PFSK-1 (cell line): ENCODE measurements at regions not wholly inside any gene's neighbourhood (a gene's known extent, or its start where the extent isn't known, plus 50 kb on each side); places are given as distances from the start of the nearest gene placed in this dataset.

Source experiments
- POLR2AphosphoS5 ChIP-seq: IDR thresholded peaks from 2 replicates; pipeline ENCODE4 v1.6.1; 2012; ENCODE audit warnings: low read depth, mild to moderate bottlenecking, control low read depth, low read length, moderate library complexity
- TF ChIP-seq, protein P1 (sequence below), 2 experiments: IDR thresholded peaks; 2 replicates each; pipeline versions ENCODE4 v1.6.1 to v1.8.0; 2011 to 2012; ENCODE audit warnings: low read depth in 2 of 2, low read length in 2 of 2, control low read depth in 1 of 2, inconsistent platforms in 1 of 2, mild to moderate bottlenecking in 1 of 2, moderate library complexity in 1 of 2; ENCODE audit not compliant: insufficient read depth in 1 of 2

DNA sequence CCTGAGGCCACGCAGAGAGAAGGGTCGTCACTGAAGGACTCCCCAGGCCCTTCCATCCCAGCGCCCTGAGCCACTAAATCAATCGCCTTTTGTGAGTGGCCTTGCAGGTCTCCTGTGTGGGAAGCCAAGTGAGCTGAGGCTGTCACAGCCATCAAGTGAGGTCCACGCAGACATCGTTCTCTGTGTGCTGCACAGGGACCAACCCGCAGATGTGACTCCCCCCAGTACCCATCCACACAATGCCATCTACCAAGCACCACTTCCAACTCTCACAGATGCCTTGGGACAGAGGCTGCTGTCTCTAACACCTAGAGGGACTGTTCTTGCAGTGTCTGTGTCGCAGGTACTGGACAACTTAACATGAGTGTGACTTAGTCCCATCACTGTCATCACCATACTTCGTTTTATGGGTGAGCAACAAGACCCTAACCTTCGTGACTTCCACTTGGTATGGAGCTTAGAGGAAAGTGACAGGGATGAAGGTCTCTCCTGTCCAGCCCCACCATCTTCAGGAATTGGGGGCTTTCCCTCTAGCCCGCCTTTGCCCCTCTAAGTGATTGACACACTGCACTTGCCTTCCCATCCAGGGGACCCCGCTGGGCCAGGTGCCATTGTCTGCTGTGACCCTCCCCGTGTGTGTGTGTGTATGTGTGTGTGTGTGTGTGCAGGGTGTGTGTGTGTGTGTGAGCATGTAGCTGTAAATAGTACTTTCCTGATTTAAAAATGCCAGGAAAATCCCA is 51.4 kb upstream of the TMEM72 start:
- TF ChIP-seq POLR2AphosphoS5 = no peak
- TF ChIP-seq, protein P1, sequence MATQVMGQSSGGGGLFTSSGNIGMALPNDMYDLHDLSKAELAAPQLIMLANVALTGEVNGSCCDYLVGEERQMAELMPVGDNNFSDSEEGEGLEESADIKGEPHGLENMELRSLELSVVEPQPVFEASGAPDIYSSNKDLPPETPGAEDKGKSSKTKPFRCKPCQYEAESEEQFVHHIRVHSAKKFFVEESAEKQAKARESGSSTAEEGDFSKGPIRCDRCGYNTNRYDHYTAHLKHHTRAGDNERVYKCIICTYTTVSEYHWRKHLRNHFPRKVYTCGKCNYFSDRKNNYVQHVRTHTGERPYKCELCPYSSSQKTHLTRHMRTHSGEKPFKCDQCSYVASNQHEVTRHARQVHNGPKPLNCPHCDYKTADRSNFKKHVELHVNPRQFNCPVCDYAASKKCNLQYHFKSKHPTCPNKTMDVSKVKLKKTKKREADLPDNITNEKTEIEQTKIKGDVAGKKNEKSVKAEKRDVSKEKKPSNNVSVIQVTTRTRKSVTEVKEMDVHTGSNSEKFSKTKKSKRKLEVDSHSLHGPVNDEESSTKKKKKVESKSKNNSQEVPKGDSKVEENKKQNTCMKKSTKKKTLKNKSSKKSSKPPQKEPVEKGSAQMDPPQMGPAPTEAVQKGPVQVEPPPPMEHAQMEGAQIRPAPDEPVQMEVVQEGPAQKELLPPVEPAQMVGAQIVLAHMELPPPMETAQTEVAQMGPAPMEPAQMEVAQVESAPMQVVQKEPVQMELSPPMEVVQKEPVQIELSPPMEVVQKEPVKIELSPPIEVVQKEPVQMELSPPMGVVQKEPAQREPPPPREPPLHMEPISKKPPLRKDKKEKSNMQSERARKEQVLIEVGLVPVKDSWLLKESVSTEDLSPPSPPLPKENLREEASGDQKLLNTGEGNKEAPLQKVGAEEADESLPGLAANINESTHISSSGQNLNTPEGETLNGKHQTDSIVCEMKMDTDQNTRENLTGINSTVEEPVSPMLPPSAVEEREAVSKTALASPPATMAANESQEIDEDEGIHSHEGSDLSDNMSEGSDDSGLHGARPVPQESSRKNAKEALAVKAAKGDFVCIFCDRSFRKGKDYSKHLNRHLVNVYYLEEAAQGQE (IDR thresholded peaks at IDR 0.05; ENCODE audit: insufficient read depth in 1 of 2, low read depth in 2 of 2, low read length in 2 of 2) = no peak
